ENCODE measurements at regions not wholly inside any gene's neighbourhood (a gene's known extent, or its start where the extent isn't known, plus 50 kb on each side); places are given as distances from the start of the nearest gene placed in this dataset.

DNA sequence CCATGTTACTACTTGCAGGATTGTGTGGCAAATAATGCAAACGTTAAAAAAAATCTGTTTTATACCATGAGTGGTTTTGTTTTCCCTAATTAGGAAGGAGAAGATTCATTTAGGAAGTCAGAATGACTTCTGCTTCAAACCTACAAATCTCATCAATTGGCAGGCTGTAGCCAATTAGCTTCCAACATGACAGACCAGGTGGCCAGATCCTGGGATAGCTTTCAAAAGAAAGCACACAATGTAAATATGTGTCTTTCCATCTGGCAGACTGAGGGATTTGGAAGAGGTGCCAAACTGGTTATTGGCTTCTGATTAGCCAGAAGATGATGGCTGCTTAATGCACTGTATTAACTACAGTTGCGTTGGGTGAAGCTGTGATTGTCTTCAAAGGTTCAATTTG lies 432.8 kb downstream of the ANKRD50 start:
- CTCF ChIA-PET = interaction anchor here (1.5 kb wide), 1 partner anchor 10 kb away, joined by 3 read pairs; no protein-coding TSS in a partner anchor
- no peak overlapping the region for H2AFZ ChIP-seq (ENCODE audit: low read depth)
- peak; percentile 22 for DNase-seq

DNA sequence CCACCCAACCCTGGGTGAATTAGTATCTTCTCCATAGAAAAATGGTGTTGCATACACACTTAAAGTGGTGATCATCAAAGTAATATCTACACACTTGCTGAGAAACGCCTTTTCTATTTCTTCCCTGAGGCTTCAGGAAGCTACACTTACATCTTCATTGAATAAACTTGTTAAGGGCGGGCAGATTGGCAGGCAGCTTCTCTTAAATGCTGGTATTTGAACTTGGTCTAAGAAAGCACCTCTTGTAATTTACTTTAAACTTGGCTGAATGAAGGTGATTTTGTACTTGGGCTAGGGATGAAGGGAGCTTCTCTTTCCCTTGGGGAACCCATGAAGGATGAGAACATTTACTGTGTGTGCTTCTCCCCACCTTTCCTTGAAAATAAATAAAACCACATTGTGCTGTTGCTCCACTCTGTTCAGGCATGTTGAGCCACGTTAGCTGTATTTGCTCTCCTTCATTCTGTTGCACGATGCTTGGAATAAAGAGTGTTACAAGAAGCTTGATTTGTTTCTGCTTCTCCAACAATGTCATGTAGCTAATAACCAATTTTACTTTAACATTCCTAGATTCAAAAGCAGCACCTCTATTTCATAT lies 430.1 kb downstream of the ANKRD50 start:
- Histone ChIP-seq H2AFZ (ENCODE audit: low read depth) (no peak overlapping the region), H3K79me2 (ENCODE audit: insufficient read depth) (no peaks in the 10 kb centered on the region), H3K27ac (ENCODE audit: low read depth in 2 of 2, low read length in 1 of 2) (no peak overlapping the region), H3K9me2 (no peaks in the 10 kb centered on the region), H3K36me3 (replicated peaks in 1 of 2; ENCODE audit: control insufficient read depth in 1 of 2, insufficient read depth in 2 of 2, low read length in 1 of 2) (peaks cover 0 to 3% of the 10 kb centered on the region in 2 experiments), H4K20me1 (ENCODE audit: insufficient read depth) (no peaks in the 10 kb centered on the region), H3K4me2 (no peak overlapping the region), H3K4me3 (ENCODE audit: low read depth in 2 of 2, low read length in 1 of 2) (no peak overlapping the region), H3K9me3 (no peaks in the 10 kb centered on the region), H3F3A (replicated peaks; ENCODE audit: insufficient read depth) (no peaks in the 10 kb centered on the region), H3K9ac (no peak overlapping the region), H3K27me3 (ENCODE audit: insufficient read depth) (no peaks in the 10 kb centered on the region), H3K4me1 (ENCODE audit: control insufficient read depth in 1 of 2, insufficient read depth in 2 of 2, low read depth in 1 of 2, low read length in 1 of 2) (peaks cover 6 to 19% of the 10 kb centered on the region in 2 experiments; a peak in 3 of 4 replicates)
- 88% methylated on average over 4 of the region's 4 CpGs for WGBS (ENCODE audit: low lambda C conversion rate)
- DNase-seq = no peak
- POLR2A ChIA-PET = no interaction called here
- TF ChIP-seq EP300 (IDR thresholded peaks at IDR 0.05; ENCODE audit: borderline replicate concordance in 1 of 2, low read depth in 1 of 2, low read length in 1 of 2) = no peak
- no peak for TF ChIP-seq GABPA (IDR thresholded peaks at IDR 0.05; ENCODE audit: low read depth)
- no peak for TF ChIP-seq PBX3 (IDR thresholded peaks at IDR 0.05)
- TF ChIP-seq RXRA (IDR thresholded peaks at IDR 0.05; ENCODE audit: borderline replicate concordance, low read depth) = no peak
- TF ChIP-seq MEF2A (IDR thresholded peaks at IDR 0.05; ENCODE audit: borderline replicate concordance, low read depth) = no peak
- TF ChIP-seq ELF1 (IDR thresholded peaks at IDR 0.05) = no peak
- TF ChIP-seq CTCF (IDR thresholded peaks at IDR 0.05) = no peak
- no peak for TF ChIP-seq MXI1 (IDR thresholded peaks at IDR 0.05; ENCODE audit: low read depth, low read length)
- no peak for TF ChIP-seq FOXJ3 (CRISPR knock-in tag; IDR thresholded peaks at IDR 0.05)
- TF ChIP-seq RFX5 (IDR thresholded peaks at IDR 0.05; ENCODE audit: low read length) = no peak
- TF ChIP-seq, protein P1, sequence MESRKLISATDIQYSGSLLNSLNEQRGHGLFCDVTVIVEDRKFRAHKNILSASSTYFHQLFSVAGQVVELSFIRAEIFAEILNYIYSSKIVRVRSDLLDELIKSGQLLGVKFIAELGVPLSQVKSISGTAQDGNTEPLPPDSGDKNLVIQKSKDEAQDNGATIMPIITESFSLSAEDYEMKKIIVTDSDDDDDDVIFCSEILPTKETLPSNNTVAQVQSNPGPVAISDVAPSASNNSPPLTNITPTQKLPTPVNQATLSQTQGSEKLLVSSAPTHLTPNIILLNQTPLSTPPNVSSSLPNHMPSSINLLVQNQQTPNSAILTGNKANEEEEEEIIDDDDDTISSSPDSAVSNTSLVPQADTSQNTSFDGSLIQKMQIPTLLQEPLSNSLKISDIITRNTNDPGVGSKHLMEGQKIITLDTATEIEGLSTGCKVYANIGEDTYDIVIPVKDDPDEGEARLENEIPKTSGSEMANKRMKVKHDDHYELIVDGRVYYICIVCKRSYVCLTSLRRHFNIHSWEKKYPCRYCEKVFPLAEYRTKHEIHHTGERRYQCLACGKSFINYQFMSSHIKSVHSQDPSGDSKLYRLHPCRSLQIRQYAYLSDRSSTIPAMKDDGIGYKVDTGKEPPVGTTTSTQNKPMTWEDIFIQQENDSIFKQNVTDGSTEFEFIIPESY (IDR thresholded peaks at IDR 0.05; ENCODE audit: borderline replicate concordance, low read depth) = no peak
- no peak for TF ChIP-seq NFIC (IDR thresholded peaks at IDR 0.05; ENCODE audit: borderline replicate concordance)
- TF ChIP-seq SIN3A (IDR thresholded peaks at IDR 0.05; ENCODE audit: borderline replicate concordance, low read depth, low read length) = no peak
- TF ChIP-seq TEAD4 (IDR thresholded peaks at IDR 0.05; ENCODE audit: borderline replicate concordance, insufficient read depth) = no peak
- no peak for TF ChIP-seq JUND (IDR thresholded peaks at IDR 0.05)
- no peak for TF ChIP-seq FOSL2 (IDR thresholded peaks at IDR 0.05; ENCODE audit: borderline replicate concordance, low read depth)
- TF ChIP-seq RAD21 (IDR thresholded peaks at IDR 0.05; ENCODE audit: low read length) = no peak
- no peak for TF ChIP-seq POLR2AphosphoS5 (IDR thresholded peaks at IDR 0.05; ENCODE audit: low read depth, low read length)
- CTCF ChIA-PET = interaction anchor here (0.6 to 1.1 kb wide), 3 partner anchors 39 to 1275 kb away, joined by 3 read pairs; no protein-coding TSS in a partner anchor

More for the DNA sequence above, 432.8 kb downstream of the ANKRD50 start:
- TF ChIP-seq RCOR1 (IDR thresholded peaks at IDR 0.05; ENCODE audit: low read length) (peak; percentile 68; the same call in 1 of the 2 replicates), FOXJ3 (CRISPR knock-in tag; IDR thresholded peaks at IDR 0.05) (no peak), EP300 (IDR thresholded peaks at IDR 0.05; ENCODE audit: borderline replicate concordance in 1 of 2, low read depth in 1 of 2, low read length in 1 of 2) (peak in 1 of 2 experiments; percentile 90; a peak in 2 of 4 replicates), GATA2 (CRISPR knock-in tag; IDR thresholded peaks at IDR 0.05) (peak; percentile 33; the same call in 1 of the 2 replicates), FOXM1 (IDR thresholded peaks at IDR 0.05; ENCODE audit: low read depth) (no peak), CHD2 (IDR thresholded peaks at IDR 0.05; ENCODE audit: low read length, partially characterized antibody) (peak; percentile 49)
- no peaks in the 10 kb centered on the region for H3F3A ChIP-seq (replicated peaks; ENCODE audit: insufficient read depth)
- no peak overlapping the region for H3K4me3 ChIP-seq (ENCODE audit: low read depth in 2 of 2, low read length in 1 of 2)
- H3K9ac ChIP-seq = no peak overlapping the region
- H3K36me3 ChIP-seq (replicated peaks in 1 of 2; ENCODE audit: control insufficient read depth in 1 of 2, insufficient read depth in 2 of 2, low read length in 1 of 2) = peaks cover 0 to 3% of the 10 kb centered on the region in 2 experiments
- no peaks in the 10 kb centered on the region for H3K9me3 ChIP-seq
- H3K27ac ChIP-seq (ENCODE audit: low read depth in 2 of 2, low read length in 1 of 2) = peak overlapping the region in 1 of 2 experiments; percentile 88; a peak in 2 of 4 replicates
- no peaks in the 10 kb centered on the region for H3K79me2 ChIP-seq (ENCODE audit: insufficient read depth)
- WGBS (ENCODE audit: low lambda C conversion rate) = 53% methylated on average over 2 of the region's 2 CpGs
- no peaks in the 10 kb centered on the region for H3K27me3 ChIP-seq (ENCODE audit: insufficient read depth)
- H4K20me1 ChIP-seq (ENCODE audit: insufficient read depth) = no peaks in the 10 kb centered on the region
- POLR2A ChIA-PET = no interaction called here
- H3K4me2 ChIP-seq = no peak overlapping the region
- peaks cover 6 to 19% of the 10 kb centered on the region in 2 experiments; a peak in 3 of 4 replicates for H3K4me1 ChIP-seq (ENCODE audit: control insufficient read depth in 1 of 2, insufficient read depth in 2 of 2, low read depth in 1 of 2, low read length in 1 of 2)
- no peaks in the 10 kb centered on the region for H3K9me2 ChIP-seq

All from SK-N-SH (cell line).